Panc1 (cell line): ENCODE measurements at regions not wholly inside any gene's neighbourhood (a gene's known extent, or its start where the extent isn't known, plus 50 kb on each side); places are given as distances from the start of the nearest gene placed in this dataset.

Source experiments
- POLR2AphosphoS5 ChIP-seq: IDR thresholded peaks from 2 replicates; pipeline ENCODE4 v1.6.1; 2012; ENCODE audit warnings: mild to moderate bottlenecking, low read depth, low read length, moderate library complexity
- SIN3A ChIP-seq: IDR thresholded peaks from 2 replicates; pipeline ENCODE4 v1.6.1; 2012; ENCODE audit warnings: low read depth, mild to moderate bottlenecking, low read length, moderate library complexity, borderline replicate concordance; ENCODE audit not compliant: insufficient read depth
- TCF7L2 ChIP-seq: IDR thresholded peaks from 2 replicates; pipeline ENCODE4 v1.6.1; 2011; ENCODE audit warnings: mild to moderate bottlenecking, low read depth, low read length, inconsistent platforms
- TF ChIP-seq, protein P1 (sequence below): fragments of 450-650 bp; IDR thresholded peaks from 2 replicates; pipeline ENCODE4 v1.5.1; 2017; ENCODE audit warnings: mild to moderate bottlenecking
- TF ChIP-seq, protein P2 (sequence below), 2 experiments: IDR thresholded peaks; 2 replicates each; pipeline ENCODE4 v1.6.1; 2011 to 2012; ENCODE audit warnings: low read depth in 2 of 2, control low read depth in 1 of 2, low read length in 1 of 2, mild to moderate bottlenecking in 1 of 2, moderate library complexity in 1 of 2; ENCODE audit not compliant: insufficient read depth in 1 of 2

DNA sequence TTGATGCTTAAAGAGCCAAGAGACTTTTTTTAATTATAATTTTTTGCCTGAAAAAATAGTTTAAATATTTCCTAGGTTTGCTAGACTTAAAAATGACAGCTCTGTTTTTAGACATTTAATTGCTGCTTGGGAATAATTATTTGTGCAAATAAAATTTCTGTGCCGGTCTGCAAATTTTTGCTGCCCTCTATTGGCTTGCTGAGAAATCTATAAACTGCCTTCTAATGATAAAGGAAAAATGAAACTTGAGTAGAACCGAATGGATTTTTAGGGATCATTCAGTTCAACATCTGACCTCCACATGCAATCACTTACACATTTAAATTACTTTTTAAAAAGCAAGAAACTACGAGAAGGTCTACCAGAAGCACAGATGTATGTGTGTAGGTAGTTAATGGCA lies 434.0 kb downstream of the FAM133A start:
- no peak for TF ChIP-seq POLR2AphosphoS5
- TF ChIP-seq SIN3A, result no peak
- TF ChIP-seq, protein P1, sequence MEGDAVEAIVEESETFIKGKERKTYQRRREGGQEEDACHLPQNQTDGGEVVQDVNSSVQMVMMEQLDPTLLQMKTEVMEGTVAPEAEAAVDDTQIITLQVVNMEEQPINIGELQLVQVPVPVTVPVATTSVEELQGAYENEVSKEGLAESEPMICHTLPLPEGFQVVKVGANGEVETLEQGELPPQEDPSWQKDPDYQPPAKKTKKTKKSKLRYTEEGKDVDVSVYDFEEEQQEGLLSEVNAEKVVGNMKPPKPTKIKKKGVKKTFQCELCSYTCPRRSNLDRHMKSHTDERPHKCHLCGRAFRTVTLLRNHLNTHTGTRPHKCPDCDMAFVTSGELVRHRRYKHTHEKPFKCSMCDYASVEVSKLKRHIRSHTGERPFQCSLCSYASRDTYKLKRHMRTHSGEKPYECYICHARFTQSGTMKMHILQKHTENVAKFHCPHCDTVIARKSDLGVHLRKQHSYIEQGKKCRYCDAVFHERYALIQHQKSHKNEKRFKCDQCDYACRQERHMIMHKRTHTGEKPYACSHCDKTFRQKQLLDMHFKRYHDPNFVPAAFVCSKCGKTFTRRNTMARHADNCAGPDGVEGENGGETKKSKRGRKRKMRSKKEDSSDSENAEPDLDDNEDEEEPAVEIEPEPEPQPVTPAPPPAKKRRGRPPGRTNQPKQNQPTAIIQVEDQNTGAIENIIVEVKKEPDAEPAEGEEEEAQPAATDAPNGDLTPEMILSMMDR, result peak; percentile 33; the same call in 1 of the 2 replicates
- TF ChIP-seq, protein P2, sequence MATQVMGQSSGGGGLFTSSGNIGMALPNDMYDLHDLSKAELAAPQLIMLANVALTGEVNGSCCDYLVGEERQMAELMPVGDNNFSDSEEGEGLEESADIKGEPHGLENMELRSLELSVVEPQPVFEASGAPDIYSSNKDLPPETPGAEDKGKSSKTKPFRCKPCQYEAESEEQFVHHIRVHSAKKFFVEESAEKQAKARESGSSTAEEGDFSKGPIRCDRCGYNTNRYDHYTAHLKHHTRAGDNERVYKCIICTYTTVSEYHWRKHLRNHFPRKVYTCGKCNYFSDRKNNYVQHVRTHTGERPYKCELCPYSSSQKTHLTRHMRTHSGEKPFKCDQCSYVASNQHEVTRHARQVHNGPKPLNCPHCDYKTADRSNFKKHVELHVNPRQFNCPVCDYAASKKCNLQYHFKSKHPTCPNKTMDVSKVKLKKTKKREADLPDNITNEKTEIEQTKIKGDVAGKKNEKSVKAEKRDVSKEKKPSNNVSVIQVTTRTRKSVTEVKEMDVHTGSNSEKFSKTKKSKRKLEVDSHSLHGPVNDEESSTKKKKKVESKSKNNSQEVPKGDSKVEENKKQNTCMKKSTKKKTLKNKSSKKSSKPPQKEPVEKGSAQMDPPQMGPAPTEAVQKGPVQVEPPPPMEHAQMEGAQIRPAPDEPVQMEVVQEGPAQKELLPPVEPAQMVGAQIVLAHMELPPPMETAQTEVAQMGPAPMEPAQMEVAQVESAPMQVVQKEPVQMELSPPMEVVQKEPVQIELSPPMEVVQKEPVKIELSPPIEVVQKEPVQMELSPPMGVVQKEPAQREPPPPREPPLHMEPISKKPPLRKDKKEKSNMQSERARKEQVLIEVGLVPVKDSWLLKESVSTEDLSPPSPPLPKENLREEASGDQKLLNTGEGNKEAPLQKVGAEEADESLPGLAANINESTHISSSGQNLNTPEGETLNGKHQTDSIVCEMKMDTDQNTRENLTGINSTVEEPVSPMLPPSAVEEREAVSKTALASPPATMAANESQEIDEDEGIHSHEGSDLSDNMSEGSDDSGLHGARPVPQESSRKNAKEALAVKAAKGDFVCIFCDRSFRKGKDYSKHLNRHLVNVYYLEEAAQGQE (IDR thresholded peaks at IDR 0.05; ENCODE audit: insufficient read depth in 1 of 2, low read depth in 2 of 2, low read length in 1 of 2), result no peak
- no peak for TF ChIP-seq TCF7L2
